Renal cortical epithelial cell (primary cell): ENCODE measurements at regions not wholly inside any gene's neighbourhood (a gene's known extent, or its start where the extent isn't known, plus 50 kb on each side); places are given as distances from the start of the nearest gene placed in this dataset.
"Not testable (repeated sequence)": the region's sequence is repeated elsewhere in the genome, so short reads cannot be mapped to it uniquely, and the experiment has no call there.

Experiments
- DNase-seq: peaks from one replicate; pipeline ENCODE4 v3.0.0-alpha.2; 2011; ENCODE audit warnings: low read depth

- DNase-seq, result no peak
Measured at GRCh38 chr14:55977392-55978150, 140.6 kb upstream of the PELI2 start.

- DNase-seq, result no peak
Measured at GRCh38 chr14:55979096-55979495, 139.1 kb upstream of the PELI2 start.

GRCh38 chr14:55979781-55980180, 138.4 kb upstream of the PELI2 start:
- DNase-seq, result no peak

- no peak for DNase-seq
Measured at GRCh38 chr14:55980970-55981369, 137.2 kb upstream of the PELI2 start.

GRCh38 chr14:55986069-55986468, 132.1 kb upstream of the PELI2 start:
- DNase-seq, result no peak

GRCh38 chr14:56000846-56001245, 117.4 kb upstream of the PELI2 start:
- DNase-seq, result no peak

GRCh38 chr14:56002342-56002741, 115.9 kb upstream of the PELI2 start:
- peak; percentile 93 for DNase-seq

GRCh38 chr14:56002876-56003625, 115.2 kb upstream of the PELI2 start:
- DNase-seq, result no peak

GRCh38 chr14:56004323-56004722, 113.9 kb upstream of the PELI2 start:
- DNase-seq, result no peak

- peak; percentile 93 for DNase-seq
Measured at GRCh38 chr14:56004786-56005185, 113.4 kb upstream of the PELI2 start.

GRCh38 chr14:56005191-56006053, 112.8 kb upstream of the PELI2 start:
- peak; percentile 89 for DNase-seq

- not testable (repeated sequence) for DNase-seq
Measured at GRCh38 chr14:56007491-56007890, 110.7 kb upstream of the PELI2 start.

- no peak for DNase-seq
Measured at GRCh38 chr14:56008150-56008549, 110.1 kb upstream of the PELI2 start.

- DNase-seq, result not testable (repeated sequence)
Measured at GRCh38 chr14:56008661-56009060, 109.5 kb upstream of the PELI2 start.

- no peak for DNase-seq
Measured at GRCh38 chr14:56023661-56024081, 94.5 kb upstream of the PELI2 start.

- no peak for DNase-seq
Measured at GRCh38 chr14:56025191-56025590, 93.0 kb upstream of the PELI2 start.

- no peak for DNase-seq
Measured at GRCh38 chr14:56026506-56026905, 91.7 kb upstream of the PELI2 start.

GRCh38 chr14:56027421-56027820, 90.8 kb upstream of the PELI2 start:
- no peak for DNase-seq

GRCh38 chr14:56027916-56028712, 90.1 kb upstream of the PELI2 start:
- no peak for DNase-seq

GRCh38 chr14:56036353-56036752, 81.9 kb upstream of the PELI2 start:
- DNase-seq, result no peak

- DNase-seq, result no peak
Measured at GRCh38 chr14:56040121-56040520, 78.1 kb upstream of the PELI2 start.
